ENCODE measurements at regions not wholly inside any gene's neighbourhood (a gene's known extent, or its start where the extent isn't known, plus 50 kb on each side); places are given as distances from the start of the nearest gene placed in this dataset.

DNA sequence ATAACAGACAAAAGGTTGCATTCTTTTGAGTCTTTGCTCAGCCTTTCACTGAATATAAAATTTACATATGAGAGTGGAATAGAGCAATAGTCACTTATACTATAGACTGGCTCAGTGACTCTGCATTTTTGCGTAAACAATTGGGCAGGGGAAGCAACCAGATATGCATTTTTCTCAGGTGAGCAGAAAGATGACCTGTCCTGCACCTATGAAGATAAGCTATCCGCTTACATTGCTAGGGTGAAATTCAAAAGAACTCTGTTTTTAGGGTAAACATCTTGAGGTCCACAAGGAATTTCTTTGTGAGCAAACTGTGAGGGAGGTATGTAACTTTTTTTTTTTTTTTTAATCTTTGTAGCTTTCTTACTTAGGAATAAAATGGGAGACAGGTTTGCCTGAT lies 602.4 kb upstream of the PRKX start:
- no peak for DNase-seq (ENCODE audit: low spot score)
- no peak overlapping the region for H3K4me3 ChIP-seq (ENCODE audit: low read depth in 1 of 3, low read length in 3 of 3)
- no peak overlapping the region for H3K27ac ChIP-seq (ENCODE audit: low read depth in 1 of 2, low read length in 2 of 2)
- H3K36me3 ChIP-seq (ENCODE audit: control insufficient read depth in 4 of 4, insufficient read depth in 3 of 4, low read depth in 1 of 4, low read length in 3 of 4) = no peaks in the 10 kb centered on the region
- H3K27me3 ChIP-seq (ENCODE audit: control insufficient read depth in 4 of 4, insufficient read depth in 4 of 4, low read length in 3 of 4) = no peaks in the 10 kb centered on the region
- H3K9ac ChIP-seq (ENCODE audit: low read depth in 1 of 2, low read length in 2 of 2) = no peak overlapping the region
- no peaks in the 10 kb centered on the region for H3K4me1 ChIP-seq (ENCODE audit: control insufficient read depth in 4 of 4, insufficient read depth in 4 of 4, low read length in 3 of 4)
- TF ChIP-seq, protein P1, sequence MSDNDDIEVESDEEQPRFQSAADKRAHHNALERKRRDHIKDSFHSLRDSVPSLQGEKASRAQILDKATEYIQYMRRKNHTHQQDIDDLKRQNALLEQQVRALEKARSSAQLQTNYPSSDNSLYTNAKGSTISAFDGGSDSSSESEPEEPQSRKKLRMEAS (IDR thresholded peaks at IDR 0.05) = no peak
- TF ChIP-seq YY1 (IDR thresholded peaks at IDR 0.05) = no peak
- TF ChIP-seq RXRA (IDR thresholded peaks at IDR 0.05) = no peak
- TF ChIP-seq FOXA2 (IDR thresholded peaks at IDR 0.05) = no peak
- TF ChIP-seq FOXA1 (IDR thresholded peaks at IDR 0.05) = no peak
- 67% methylated on average over 2 of the region's 2 CpGs for WGBS
- no peaks in the 10 kb centered on the region for H3K9me3 ChIP-seq (ENCODE audit: control insufficient read depth in 4 of 4, low read length in 3 of 4)

GRCh38 chrX:4314586-4314985 lies 601.1 kb upstream of the PRKX start:
- H3K4me3 ChIP-seq (ENCODE audit: low read depth in 1 of 3, low read length in 3 of 3) = no peak overlapping the region
- WGBS = 81% methylated on average over 1 of the region's 1 CpG
- H3K9me3 ChIP-seq (ENCODE audit: control insufficient read depth in 4 of 4, low read length in 3 of 4) = no peaks in the 10 kb centered on the region
- TF ChIP-seq REST (IDR thresholded peaks at IDR 0.05) (no peak), TAF1 (conservative IDR thresholded peaks at IDR 0.05) (no peak), FOXA1 (IDR thresholded peaks at IDR 0.05) (no peak)
- no peaks in the 10 kb centered on the region for H3K27me3 ChIP-seq (ENCODE audit: control insufficient read depth in 4 of 4, insufficient read depth in 4 of 4, low read length in 3 of 4)
- H3K36me3 ChIP-seq (ENCODE audit: control insufficient read depth in 4 of 4, insufficient read depth in 3 of 4, low read depth in 1 of 4, low read length in 3 of 4) = no peaks in the 10 kb centered on the region
- H3K9ac ChIP-seq (ENCODE audit: low read depth in 1 of 2, low read length in 2 of 2) = no peak overlapping the region
- no peak for DNase-seq (ENCODE audit: low spot score)
- no peaks in the 10 kb centered on the region for H3K4me1 ChIP-seq (ENCODE audit: control insufficient read depth in 4 of 4, insufficient read depth in 4 of 4, low read length in 3 of 4)
- no peak overlapping the region for H3K27ac ChIP-seq (ENCODE audit: low read depth in 1 of 2, low read length in 2 of 2)

GRCh38 chrX:4277122-4277521 lies 563.7 kb upstream of the PRKX start:
- H3K9me3 ChIP-seq (ENCODE audit: control insufficient read depth in 4 of 4, low read length in 3 of 4) = peaks cover 0 to 1% (median 0%) of the 10 kb centered on the region in 4 donors
- no peaks in the 10 kb centered on the region for H3K27me3 ChIP-seq (ENCODE audit: control insufficient read depth in 4 of 4, insufficient read depth in 4 of 4, low read length in 3 of 4)
- H3K9ac ChIP-seq (ENCODE audit: low read depth in 1 of 2, low read length in 2 of 2) = no peak overlapping the region
- TF ChIP-seq GABPA (IDR thresholded peaks at IDR 0.05 in 1 of 2, conservative IDR thresholded peaks at IDR 0.05 in 1 of 2) (no peak), REST (IDR thresholded peaks at IDR 0.05) (no peak), SP1 (IDR thresholded peaks at IDR 0.05) (no peak), JUND (IDR thresholded peaks at IDR 0.05) (no peak), RAD21 (IDR thresholded peaks at IDR 0.05) (no peak)
- TF ChIP-seq, protein P2, sequence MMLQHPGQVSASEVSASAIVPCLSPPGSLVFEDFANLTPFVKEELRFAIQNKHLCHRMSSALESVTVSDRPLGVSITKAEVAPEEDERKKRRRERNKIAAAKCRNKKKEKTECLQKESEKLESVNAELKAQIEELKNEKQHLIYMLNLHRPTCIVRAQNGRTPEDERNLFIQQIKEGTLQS (IDR thresholded peaks at IDR 0.05) = no peak
- DNase-seq (ENCODE audit: low spot score) = no peak
- no peaks in the 10 kb centered on the region for H3K4me1 ChIP-seq (ENCODE audit: control insufficient read depth in 4 of 4, insufficient read depth in 4 of 4, low read length in 3 of 4)
- no peak overlapping the region for H3K27ac ChIP-seq (ENCODE audit: low read depth in 1 of 2, low read length in 2 of 2)
- H3K36me3 ChIP-seq (ENCODE audit: control insufficient read depth in 4 of 4, insufficient read depth in 3 of 4, low read depth in 1 of 4, low read length in 3 of 4) = no peaks in the 10 kb centered on the region
- WGBS = 61% methylated on average over 4 of the region's 4 CpGs
- H3K4me3 ChIP-seq (ENCODE audit: low read depth in 1 of 3, low read length in 3 of 3) = no peak overlapping the region

Data from liver (tissue), 7 donors.